C4-2B (cell line): ENCODE measurements at regions not wholly inside any gene's neighbourhood (a gene's known extent, or its start where the extent isn't known, plus 50 kb on each side); places are given as distances from the start of the nearest gene placed in this dataset.

Experiments
- ZFX ChIP-seq: fragments of 450-650 bp; IDR thresholded peaks from 2 replicates; pipeline ENCODE4 v1.6.1; 2017
- TF ChIP-seq, protein P1 (sequence below): fragments of 450-650 bp; conservative IDR thresholded peaks from 2 replicates; pipeline ENCODE4 v1.5.1; 2017; ENCODE audit warnings: mild to moderate bottlenecking

DNA sequence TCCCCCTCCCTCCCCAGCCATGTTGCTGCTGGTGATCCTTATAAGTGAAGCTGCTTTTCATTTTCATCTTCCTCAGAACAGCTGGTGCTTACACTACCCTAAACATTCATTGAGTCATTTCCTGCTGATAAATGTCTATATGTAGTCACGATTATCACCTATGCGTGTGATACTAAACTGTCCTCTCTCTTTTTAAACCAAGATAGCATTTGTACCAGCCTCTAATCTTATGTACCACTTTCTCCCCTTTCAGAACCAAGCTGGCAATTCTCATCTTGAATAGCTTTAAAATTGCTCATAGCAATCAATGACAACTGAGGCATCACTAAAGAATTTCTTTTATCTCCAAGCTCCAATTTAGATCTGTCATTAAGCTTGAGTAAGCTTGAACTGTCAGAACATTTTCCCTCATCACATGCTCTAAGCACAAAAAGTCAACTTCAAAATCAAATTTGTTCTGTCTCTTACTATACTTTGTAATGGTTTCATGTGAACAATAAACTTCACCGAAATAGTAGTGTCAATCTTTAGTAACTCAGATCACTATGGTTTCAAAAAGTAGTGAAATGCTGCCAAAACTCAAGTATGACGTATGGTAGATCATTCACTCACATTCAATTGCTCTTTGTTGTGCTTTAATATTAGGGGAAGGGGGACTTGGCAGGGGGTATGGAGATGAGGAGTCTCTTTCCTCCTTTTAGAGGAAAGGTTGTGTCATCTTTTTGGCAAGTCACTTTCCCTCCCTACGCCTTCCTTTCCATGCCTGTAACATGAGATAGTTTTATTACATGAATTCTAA, 178.1 kb upstream of the NOVA1 start:
- TF ChIP-seq, protein P1, sequence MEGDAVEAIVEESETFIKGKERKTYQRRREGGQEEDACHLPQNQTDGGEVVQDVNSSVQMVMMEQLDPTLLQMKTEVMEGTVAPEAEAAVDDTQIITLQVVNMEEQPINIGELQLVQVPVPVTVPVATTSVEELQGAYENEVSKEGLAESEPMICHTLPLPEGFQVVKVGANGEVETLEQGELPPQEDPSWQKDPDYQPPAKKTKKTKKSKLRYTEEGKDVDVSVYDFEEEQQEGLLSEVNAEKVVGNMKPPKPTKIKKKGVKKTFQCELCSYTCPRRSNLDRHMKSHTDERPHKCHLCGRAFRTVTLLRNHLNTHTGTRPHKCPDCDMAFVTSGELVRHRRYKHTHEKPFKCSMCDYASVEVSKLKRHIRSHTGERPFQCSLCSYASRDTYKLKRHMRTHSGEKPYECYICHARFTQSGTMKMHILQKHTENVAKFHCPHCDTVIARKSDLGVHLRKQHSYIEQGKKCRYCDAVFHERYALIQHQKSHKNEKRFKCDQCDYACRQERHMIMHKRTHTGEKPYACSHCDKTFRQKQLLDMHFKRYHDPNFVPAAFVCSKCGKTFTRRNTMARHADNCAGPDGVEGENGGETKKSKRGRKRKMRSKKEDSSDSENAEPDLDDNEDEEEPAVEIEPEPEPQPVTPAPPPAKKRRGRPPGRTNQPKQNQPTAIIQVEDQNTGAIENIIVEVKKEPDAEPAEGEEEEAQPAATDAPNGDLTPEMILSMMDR: no peak
- no peak for TF ChIP-seq ZFX
